HAP-1 (cell line): ENCODE measurements at regions not wholly inside any gene's neighbourhood (a gene's known extent, or its start where the extent isn't known, plus 50 kb on each side); places are given as distances from the start of the nearest gene placed in this dataset.

Experiments
- DNase-seq, 2 experiments: peaks; one replicate each; pipeline ENCODE4 v3.0.0-alpha.2; 2016 to 2020; ENCODE audit warnings: low spot score in 2 of 2
- H3K27me3 ChIP-seq: fragments of 250-450 bp; sonication (Bioruptor Pico); 2 replicates; pipeline ENCODE4 v1.5.1; 2020; ENCODE audit warnings: low read depth, mild to moderate bottlenecking, moderate library complexity
- H3K36me3 ChIP-seq: fragments of 250-450 bp; sonication (Bioruptor Pico); replicated peaks from 2 replicates; pipeline ENCODE4 v1.5.1; 2020; ENCODE audit warnings: mild to moderate bottlenecking
- H3K4me1 ChIP-seq: fragments of 250-450 bp; sonication (Bioruptor Pico); 2 replicates; pipeline ENCODE4 v1.5.1; 2020; ENCODE audit warnings: mild to moderate bottlenecking
- H3K4me3 ChIP-seq: fragments of 250-450 bp; sonication (Bioruptor Pico); 2 replicates; pipeline ENCODE4 v1.5.1; 2020; ENCODE audit warnings: mild to moderate bottlenecking, moderate library complexity
- H3K9me3 ChIP-seq: fragments of 250-450 bp; sonication (Bioruptor Pico); 2 replicates; pipeline ENCODE4 v1.5.1; 2020; ENCODE audit warnings: mild to moderate bottlenecking, moderate library complexity
- in situ Hi-C: fragments of 300-500 bp; cut with MboI; formaldehyde crosslinking; loops from 3 replicates; pipeline ENCODE4 v1.14.3; 2020; ENCODE audit warnings: low sequenced_read_pairs, inconsistent platforms, mixed read lengths

- Histone ChIP-seq H3K36me3 (no peaks in the 10 kb centered on the region), H3K4me1 (no peaks in the 10 kb centered on the region), H3K9me3 (no peaks in the 10 kb centered on the region), H3K27me3 (0 out of 2 replicates have a peak, but pooled peaks cover 4% of the 10 kb centered on the region), H3K4me3 (no peak overlapping the region)
- no peak for DNase-seq
- in situ Hi-C loops = no loop called here
Measured at GRCh38 chr15:31815411-31816155, 214.7 kb upstream of the CHRNA7 start.

GRCh38 chr15:31822463-31822862 is 207.9 kb upstream of the CHRNA7 start:
- Histone ChIP-seq H3K4me3 (no peak overlapping the region), H3K27me3 (0 out of 2 replicates have a peak, but pooled peaks cover 4% of the 10 kb centered on the region), H3K9me3 (no peaks in the 10 kb centered on the region), H3K36me3 (no peaks in the 10 kb centered on the region), H3K4me1 (no peaks in the 10 kb centered on the region)
- in situ Hi-C loops = no loop called here
- DNase-seq = no peak

- Histone ChIP-seq H3K4me3 (no peak overlapping the region), H3K36me3 (no peaks in the 10 kb centered on the region), H3K4me1 (no peaks in the 10 kb centered on the region), H3K9me3 (no peaks in the 10 kb centered on the region), H3K27me3 (0 out of 2 replicates have a peak, but pooled peaks cover 4% of the 10 kb centered on the region)
- in situ Hi-C loops = no loop called here
- no peak for DNase-seq
Measured at GRCh38 chr15:31824024-31824423, 206.3 kb upstream of the CHRNA7 start.

- Histone ChIP-seq H3K4me3 (no peak overlapping the region), H3K9me3 (no peaks in the 10 kb centered on the region), H3K27me3 (no peaks in the 10 kb centered on the region), H3K36me3 (no peaks in the 10 kb centered on the region), H3K4me1 (no peaks in the 10 kb centered on the region)
- DNase-seq = no peak
- in situ Hi-C loops = no loop called here
Measured at GRCh38 chr15:31828594-31828993, 201.7 kb upstream of the CHRNA7 start.

GRCh38 chr15:31830591-31830990 is 199.7 kb upstream of the CHRNA7 start:
- no peaks in the 10 kb centered on the region for H3K27me3 ChIP-seq
- no peaks in the 10 kb centered on the region for H3K36me3 ChIP-seq
- no peak for DNase-seq
- no peaks in the 10 kb centered on the region for H3K9me3 ChIP-seq
- no peaks in the 10 kb centered on the region for H3K4me1 ChIP-seq
- in situ Hi-C loops = no loop called here
- no peak overlapping the region for H3K4me3 ChIP-seq

- Histone ChIP-seq H3K27me3 (no peaks in the 10 kb centered on the region), H3K36me3 (no peaks in the 10 kb centered on the region), H3K4me1 (no peaks in the 10 kb centered on the region), H3K4me3 (no peak overlapping the region), H3K9me3 (no peaks in the 10 kb centered on the region)
- no peak for DNase-seq
- in situ Hi-C loops = no loop called here
Measured at GRCh38 chr15:31831596-31831995, 198.7 kb upstream of the CHRNA7 start.

- in situ Hi-C loops = no loop called here
- Histone ChIP-seq H3K4me1 (no peaks in the 10 kb centered on the region), H3K9me3 (no peaks in the 10 kb centered on the region), H3K4me3 (no peak overlapping the region), H3K36me3 (no peaks in the 10 kb centered on the region), H3K27me3 (no peaks in the 10 kb centered on the region)
- no peak for DNase-seq
Measured at GRCh38 chr15:31834654-31835053, 195.7 kb upstream of the CHRNA7 start.

GRCh38 chr15:31839388-31839787 is 190.9 kb upstream of the CHRNA7 start:
- in situ Hi-C loops = no loop called here
- no peak for DNase-seq
- no peaks in the 10 kb centered on the region for H3K9me3 ChIP-seq
- no peak overlapping the region for H3K4me3 ChIP-seq
- no peaks in the 10 kb centered on the region for H3K36me3 ChIP-seq
- no peaks in the 10 kb centered on the region for H3K4me1 ChIP-seq
- H3K27me3 ChIP-seq = no peaks in the 10 kb centered on the region

GRCh38 chr15:31840849-31841476 is 189.4 kb upstream of the CHRNA7 start:
- Histone ChIP-seq H3K4me3 (no peak overlapping the region), H3K36me3 (no peaks in the 10 kb centered on the region), H3K9me3 (no peaks in the 10 kb centered on the region), H3K27me3 (no peaks in the 10 kb centered on the region), H3K4me1 (no peaks in the 10 kb centered on the region)
- in situ Hi-C loops = no loop called here
- DNase-seq = no peak

- in situ Hi-C loops = no loop called here
- H3K4me3 ChIP-seq = no peak overlapping the region
- H3K9me3 ChIP-seq = no peaks in the 10 kb centered on the region
Measured at GRCh38 chr15:31842532-31843195, 187.7 kb upstream of the CHRNA7 start.

GRCh38 chr15:31843426-31844055 is 186.8 kb upstream of the CHRNA7 start:
- H3K9me3 ChIP-seq = no peaks in the 10 kb centered on the region
- in situ Hi-C loops = no loop called here
- no peaks in the 10 kb centered on the region for H3K4me1 ChIP-seq
- DNase-seq = no peak
- H3K27me3 ChIP-seq = no peaks in the 10 kb centered on the region
- no peak overlapping the region for H3K4me3 ChIP-seq
- no peaks in the 10 kb centered on the region for H3K36me3 ChIP-seq

More at GRCh38 chr15:31842532-31843195, 187.7 kb upstream of the CHRNA7 start:
- Histone ChIP-seq H3K4me1 (no peaks in the 10 kb centered on the region), H3K36me3 (no peaks in the 10 kb centered on the region), H3K27me3 (no peaks in the 10 kb centered on the region)
- DNase-seq = no peak

- H3K9me3 ChIP-seq = peaks cover 4% of the 10 kb centered on the region; the same call in 1 of the 2 replicates
- H3K36me3 ChIP-seq = no peaks in the 10 kb centered on the region
- no peaks in the 10 kb centered on the region for H3K27me3 ChIP-seq
- no peak overlapping the region for H3K4me3 ChIP-seq
- DNase-seq = no peak
- H3K4me1 ChIP-seq = no peaks in the 10 kb centered on the region
- in situ Hi-C loops = no loop called here
Measured at GRCh38 chr15:31845791-31846190, 184.5 kb upstream of the CHRNA7 start.

GRCh38 chr15:31847961-31848360 is 182.4 kb upstream of the CHRNA7 start:
- no peak for DNase-seq
- Histone ChIP-seq H3K9me3 (peaks cover 4% of the 10 kb centered on the region; the same call in 1 of the 2 replicates), H3K36me3 (no peaks in the 10 kb centered on the region), H3K4me3 (no peak overlapping the region), H3K4me1 (no peaks in the 10 kb centered on the region), H3K27me3 (no peaks in the 10 kb centered on the region)
- in situ Hi-C loops = no loop called here

GRCh38 chr15:31848621-31849020 is 181.7 kb upstream of the CHRNA7 start:
- no peak overlapping the region for H3K4me3 ChIP-seq
- no peaks in the 10 kb centered on the region for H3K4me1 ChIP-seq
- peaks cover 4% of the 10 kb centered on the region; the same call in 1 of the 2 replicates for H3K9me3 ChIP-seq
- in situ Hi-C loops = no loop called here
- no peaks in the 10 kb centered on the region for H3K36me3 ChIP-seq
- no peak for DNase-seq
- H3K27me3 ChIP-seq = no peaks in the 10 kb centered on the region
